Adipocyte (in vitro differentiated cells): ENCODE measurements at regions not wholly inside any gene's neighbourhood (a gene's known extent, or its start where the extent isn't known, plus 50 kb on each side); places are given as distances from the start of the nearest gene placed in this dataset.

Source experiments
- DNase-seq: peaks from one replicate; pipeline ENCODE4 v3.0.0-alpha.2; 2015; ENCODE audit warnings: low read depth
- H3K27me3 ChIP-seq: replicated peaks from 2 replicates; pipeline ENCODE4 v1.7.0; 2013; ENCODE audit warnings: mild to moderate bottlenecking, low read length, moderate library complexity; ENCODE audit not compliant: control insufficient read depth, insufficient read depth
- H3K36me3 ChIP-seq: 2 replicates; pipeline ENCODE4 v1.7.0; 2013; ENCODE audit warnings: low read length, mild to moderate bottlenecking, moderate library complexity; ENCODE audit not compliant: control insufficient read depth, insufficient read depth, severe bottlenecking
- H3K4me1 ChIP-seq: 2 replicates; pipeline ENCODE4 v1.7.0; 2013; ENCODE audit warnings: mild to moderate bottlenecking, low read length, moderate library complexity; ENCODE audit not compliant: control insufficient read depth, insufficient read depth
- H3K4me3 ChIP-seq: 2 replicates; pipeline ENCODE4 v1.7.0; 2013; ENCODE audit warnings: mild to moderate bottlenecking, low read length, moderate library complexity
- H3K9ac ChIP-seq: 2 replicates; pipeline ENCODE4 v1.7.0; 2013; ENCODE audit warnings: mild to moderate bottlenecking, low read length, moderate library complexity
- H3K9me3 ChIP-seq: 2 replicates; pipeline ENCODE4 v1.7.0; 2013; ENCODE audit warnings: mild to moderate bottlenecking, low read length, moderate library complexity; ENCODE audit not compliant: control insufficient read depth

GRCh38 chr4:166363198-166363597 is 490.2 kb downstream of the TLL1 start:
- H3K9me3 ChIP-seq: peaks cover 4% of the 10 kb centered on the region
- no peak overlapping the region for H3K4me3 ChIP-seq
- no peaks in the 10 kb centered on the region for H3K27me3 ChIP-seq
- H3K9ac ChIP-seq: no peak overlapping the region
- no peaks in the 10 kb centered on the region for H3K36me3 ChIP-seq
- DNase-seq: no peak
- no peaks in the 10 kb centered on the region for H3K4me1 ChIP-seq

DNA sequence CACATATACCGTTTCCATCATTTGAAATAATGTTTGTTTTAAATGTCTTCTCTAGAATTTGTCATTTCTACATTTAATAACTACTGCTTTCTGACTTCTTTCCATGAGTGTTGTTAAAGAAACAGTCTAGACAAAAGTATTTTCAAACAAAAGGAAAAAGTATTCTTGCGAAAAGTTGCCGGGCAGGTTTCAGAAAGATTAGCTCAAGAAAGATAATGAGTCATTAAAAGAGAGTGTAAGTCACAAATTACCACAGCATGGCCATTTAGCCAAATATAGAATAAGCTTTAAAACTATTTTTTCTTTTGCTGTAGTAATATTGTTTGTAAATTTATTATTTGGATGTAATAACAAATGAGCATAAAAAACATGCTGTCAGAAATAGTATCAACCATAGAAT is 493.0 kb downstream of the TLL1 start:
- H3K9me3 ChIP-seq: peaks cover 11% of the 10 kb centered on the region
- H3K36me3 ChIP-seq: no peaks in the 10 kb centered on the region
- no peaks in the 10 kb centered on the region for H3K4me1 ChIP-seq
- no peak overlapping the region for H3K4me3 ChIP-seq
- no peaks in the 10 kb centered on the region for H3K27me3 ChIP-seq
- no peak overlapping the region for H3K9ac ChIP-seq
- DNase-seq: no peak

DNA sequence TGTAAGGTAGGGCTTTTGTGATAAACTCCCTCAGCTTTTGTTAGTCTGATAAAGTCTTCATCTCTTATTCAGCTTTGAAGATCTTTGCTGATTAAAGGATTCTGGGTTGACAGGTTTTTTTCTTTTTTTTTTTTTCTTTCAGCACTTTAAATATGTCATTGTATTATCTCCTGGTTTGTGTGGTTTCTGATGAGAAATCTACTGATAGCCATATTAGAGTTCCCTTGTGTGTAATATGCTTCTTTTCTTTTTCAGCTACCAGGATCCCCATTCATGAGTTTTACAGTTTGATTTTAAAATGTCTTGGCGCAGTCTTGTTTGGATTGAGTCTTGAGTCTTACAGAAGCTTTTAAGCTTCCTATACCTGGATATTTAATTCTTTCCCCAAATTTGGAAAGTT is 504.5 kb downstream of the TLL1 start:
- Histone ChIP-seq H3K4me1 (no peaks in the 10 kb centered on the region), H3K9ac (no peak overlapping the region), H3K4me3 (no peak overlapping the region), H3K9me3 (peaks cover 27% of the 10 kb centered on the region), H3K36me3 (no peaks in the 10 kb centered on the region), H3K27me3 (no peaks in the 10 kb centered on the region)
- no peak for DNase-seq

- Histone ChIP-seq H3K9ac (no peak overlapping the region), H3K4me1 (no peaks in the 10 kb centered on the region), H3K4me3 (no peak overlapping the region), H3K36me3 (no peaks in the 10 kb centered on the region), H3K27me3 (no peaks in the 10 kb centered on the region), H3K9me3 (no peaks in the 10 kb centered on the region)
- DNase-seq: no peak
These were observed 513.7 kb downstream of the TLL1 start for GRCh38 chr4:166386491-166387360.

GRCh38 chr4:166391501-166391900 is 518.5 kb downstream of the TLL1 start:
- no peaks in the 10 kb centered on the region for H3K4me1 ChIP-seq
- H3K4me3 ChIP-seq: no peak overlapping the region
- H3K27me3 ChIP-seq: no peaks in the 10 kb centered on the region
- no peaks in the 10 kb centered on the region for H3K36me3 ChIP-seq
- DNase-seq: no peak
- H3K9ac ChIP-seq: no peak overlapping the region
- H3K9me3 ChIP-seq: no peaks in the 10 kb centered on the region

GRCh38 chr4:166399021-166399420 is 526.0 kb downstream of the TLL1 start:
- H3K9me3 ChIP-seq: no peaks in the 10 kb centered on the region
- DNase-seq: no peak
- no peak overlapping the region for H3K9ac ChIP-seq
- H3K27me3 ChIP-seq: no peaks in the 10 kb centered on the region
- H3K36me3 ChIP-seq: no peaks in the 10 kb centered on the region
- no peak overlapping the region for H3K4me3 ChIP-seq
- H3K4me1 ChIP-seq: peaks cover 5% of the 10 kb centered on the region

GRCh38 chr4:166400270-166400894 is 527.3 kb downstream of the TLL1 start:
- Histone ChIP-seq H3K4me3 (no peak overlapping the region), H3K27me3 (no peaks in the 10 kb centered on the region), H3K4me1 (peaks cover 5% of the 10 kb centered on the region), H3K9me3 (no peaks in the 10 kb centered on the region), H3K9ac (no peak overlapping the region), H3K36me3 (no peaks in the 10 kb centered on the region)
- no peak for DNase-seq

DNA sequence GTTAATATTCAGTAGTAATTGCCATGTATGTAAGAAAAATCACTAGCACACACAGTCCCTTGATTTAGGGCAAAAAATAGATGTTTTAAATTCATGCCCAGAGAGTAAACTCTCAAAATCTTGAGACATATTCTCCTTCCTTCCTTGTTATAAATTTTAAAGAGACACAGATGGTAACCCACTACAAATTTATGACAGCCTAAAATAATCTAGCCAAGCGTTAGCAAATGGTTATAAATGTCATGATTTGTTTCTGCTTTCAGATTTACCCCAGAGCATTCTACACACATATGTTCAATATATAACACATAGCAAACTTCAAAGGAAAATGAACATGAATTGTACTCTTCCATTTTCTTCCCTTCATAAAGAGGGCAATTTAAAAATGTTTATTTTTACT is 540.3 kb downstream of the TLL1 start:
- Histone ChIP-seq H3K9me3 (no peaks in the 10 kb centered on the region), H3K27me3 (no peaks in the 10 kb centered on the region), H3K9ac (no peak overlapping the region), H3K4me1 (peaks cover 11% of the 10 kb centered on the region), H3K36me3 (no peaks in the 10 kb centered on the region), H3K4me3 (no peak overlapping the region)
- DNase-seq: no peak

GRCh38 chr4:166414431-166414830 is 541.4 kb downstream of the TLL1 start:
- Histone ChIP-seq H3K9me3 (no peaks in the 10 kb centered on the region), H3K9ac (no peak overlapping the region), H3K27me3 (no peaks in the 10 kb centered on the region), H3K4me1 (peaks cover 11% of the 10 kb centered on the region), H3K36me3 (no peaks in the 10 kb centered on the region), H3K4me3 (no peak overlapping the region)
- no peak for DNase-seq

DNA sequence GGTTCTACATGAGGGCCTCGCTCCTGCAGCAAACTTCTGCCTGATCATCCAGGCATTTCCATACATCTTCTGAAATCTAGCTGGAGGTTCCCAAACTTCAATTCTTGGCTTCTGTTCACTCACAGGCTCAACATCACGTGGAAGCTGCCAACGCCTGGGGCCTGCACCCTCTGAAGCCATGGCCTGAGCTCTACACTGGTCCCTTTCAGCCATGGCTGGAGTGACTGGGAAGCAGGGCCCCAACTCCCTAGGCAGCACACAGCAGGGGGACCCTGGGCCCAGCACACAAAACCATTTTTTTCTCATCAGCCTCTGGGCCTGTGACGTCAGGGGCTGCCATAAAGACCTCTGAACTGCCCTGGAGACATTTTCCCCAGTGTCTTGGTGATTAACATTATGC is 542.7 kb downstream of the TLL1 start:
- no peak overlapping the region for H3K9ac ChIP-seq
- no peak for DNase-seq
- no peaks in the 10 kb centered on the region for H3K27me3 ChIP-seq
- no peaks in the 10 kb centered on the region for H3K9me3 ChIP-seq
- H3K4me1 ChIP-seq: peaks cover 8% of the 10 kb centered on the region
- no peaks in the 10 kb centered on the region for H3K36me3 ChIP-seq
- no peak overlapping the region for H3K4me3 ChIP-seq

- H3K9me3 ChIP-seq: no peaks in the 10 kb centered on the region
- H3K4me3 ChIP-seq: no peak overlapping the region
- DNase-seq: peak; percentile 59
- H3K9ac ChIP-seq: peak overlapping the region; percentile 41
- no peaks in the 10 kb centered on the region for H3K27me3 ChIP-seq
- H3K36me3 ChIP-seq: no peaks in the 10 kb centered on the region
- H3K4me1 ChIP-seq: peaks cover 30% of the 10 kb centered on the region
These were observed 548.6 kb downstream of the TLL1 start for GRCh38 chr4:166421556-166422156.
